ENCODE measurements at regions not wholly inside any gene's neighbourhood (a gene's known extent, or its start where the extent isn't known, plus 50 kb on each side); places are given as distances from the start of the nearest gene placed in this dataset.

DNA sequence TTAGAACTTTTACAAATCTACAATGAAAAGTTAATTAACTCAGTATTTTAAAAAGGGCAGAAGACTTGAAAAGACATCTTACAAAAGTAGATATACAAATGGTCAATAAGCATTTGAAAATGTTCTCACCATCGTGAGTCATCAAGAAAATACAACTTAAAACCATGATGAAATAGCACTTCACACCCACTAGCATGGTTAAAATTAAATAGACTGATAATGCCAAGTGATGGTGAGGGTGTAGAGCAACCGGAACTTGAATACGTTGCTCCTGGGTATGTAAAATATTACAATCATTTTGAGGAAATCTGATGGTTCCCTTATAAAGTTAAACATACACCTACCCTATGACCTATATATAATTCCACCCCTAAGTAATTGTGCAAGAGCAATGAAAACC is 319.8 kb upstream of the UMPS start:
- CTCF ChIA-PET (ENCODE audit: low intra/inter-chr PET ratio, low total read pairs): no interaction called here

DNA sequence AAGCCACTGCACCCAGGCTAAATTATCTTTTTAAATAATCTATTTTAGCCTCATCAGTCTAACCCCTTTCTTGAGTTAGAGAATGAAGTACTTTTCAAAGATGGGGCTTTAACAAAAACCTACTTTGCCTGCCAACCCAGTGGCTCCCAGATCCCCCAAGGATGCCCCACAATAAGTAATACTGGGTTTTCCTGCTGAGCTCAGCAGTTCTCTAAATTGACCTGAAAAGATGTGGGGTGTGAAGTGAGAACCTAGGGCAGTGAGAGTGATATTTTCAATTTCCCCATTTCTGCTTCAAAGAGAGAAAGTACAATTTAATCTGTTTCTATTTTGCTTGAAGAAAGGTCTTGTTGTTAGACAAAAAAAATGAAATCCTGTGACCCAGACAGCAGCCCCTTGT is 318.5 kb upstream of the UMPS start:
- intact Hi-C loops (cut with micrococcal nuclease; ENCODE audit: unreplicated experiment) (no loop called here), in situ Hi-C loops (cut with HindIII; ENCODE audit: extremely low pct_ligation_motif_present, low pct_unique_long_range_greater_than_20kb) (no loop called here)
- BruUV-seq (replicated peaks): no TSS peak
- Histone ChIP-seq H3K9me3 (ENCODE audit: low read length) (no peaks in the 10 kb centered on the region), H3K4me2 (ENCODE audit: low read depth, low read length) (no peak overlapping the region), H3K27ac (ENCODE audit: extremely low read length, insufficient read depth, low read length) (no peak overlapping the region), H4K20me1 (ENCODE audit: insufficient read depth, low read length) (no peaks in the 10 kb centered on the region), H3K9ac (ENCODE audit: insufficient read depth, low read depth, low read length) (no peak overlapping the region), H3K4me1 (ENCODE audit: insufficient read depth, low read length) (no peaks in the 10 kb centered on the region), H3K27me3 (ENCODE audit: control insufficient read depth in 1 of 2, insufficient read depth in 2 of 2, low read length in 2 of 2) (peaks cover 1 to 6% of the 10 kb centered on the region in 2 experiments; a peak in 3 of 5 replicates), H3K4me3 (replicated peaks in 1 of 3; ENCODE audit: insufficient read depth in 1 of 3, low read depth in 2 of 3, low read length in 3 of 3) (no peak overlapping the region), H3K79me2 (ENCODE audit: insufficient read depth, low read length) (no peaks in the 10 kb centered on the region), H2AFZ (ENCODE audit: low read length) (no peak overlapping the region), H3K36me3 (replicated peaks in 1 of 2; ENCODE audit: control insufficient read depth in 1 of 2, insufficient read depth in 2 of 2, low read length in 2 of 2) (no peaks in the 10 kb centered on the region)
- ChIA-PET POLR2A (no interaction called here), CTCF (ENCODE audit: low intra/inter-chr PET ratio, low total read pairs) (no interaction called here)
- DNase-seq (ENCODE audit: low spot score): no peak
- ATAC-seq: no peak
- TF ChIP-seq MAFF (IDR thresholded peaks at IDR 0.05; ENCODE audit: low read depth, low read length) (peak; percentile 89), ZNF138 (CRISPR knock-in tag; IDR thresholded peaks at IDR 0.05; ENCODE audit: low read depth) (no peak), KLF12 (CRISPR knock-in tag; IDR thresholded peaks at IDR 0.05; ENCODE audit: borderline replicate concordance) (no peak), ZSCAN20 (CRISPR knock-in tag; IDR thresholded peaks at IDR 0.05; ENCODE audit: borderline replicate concordance) (no peak), MAFK (conservative IDR thresholded peaks at IDR 0.05 in 1 of 2, IDR thresholded peaks at IDR 0.05 in 1 of 2; ENCODE audit: low read length in 2 of 2) (peak; percentile 71 to 93), POLR2AphosphoS2 (IDR thresholded peaks at IDR 0.05; ENCODE audit: low read depth, low read length) (no peak), RFX1 (IDR thresholded peaks at IDR 0.05) (no peak)
- TF ChIP-seq, protein P1, sequence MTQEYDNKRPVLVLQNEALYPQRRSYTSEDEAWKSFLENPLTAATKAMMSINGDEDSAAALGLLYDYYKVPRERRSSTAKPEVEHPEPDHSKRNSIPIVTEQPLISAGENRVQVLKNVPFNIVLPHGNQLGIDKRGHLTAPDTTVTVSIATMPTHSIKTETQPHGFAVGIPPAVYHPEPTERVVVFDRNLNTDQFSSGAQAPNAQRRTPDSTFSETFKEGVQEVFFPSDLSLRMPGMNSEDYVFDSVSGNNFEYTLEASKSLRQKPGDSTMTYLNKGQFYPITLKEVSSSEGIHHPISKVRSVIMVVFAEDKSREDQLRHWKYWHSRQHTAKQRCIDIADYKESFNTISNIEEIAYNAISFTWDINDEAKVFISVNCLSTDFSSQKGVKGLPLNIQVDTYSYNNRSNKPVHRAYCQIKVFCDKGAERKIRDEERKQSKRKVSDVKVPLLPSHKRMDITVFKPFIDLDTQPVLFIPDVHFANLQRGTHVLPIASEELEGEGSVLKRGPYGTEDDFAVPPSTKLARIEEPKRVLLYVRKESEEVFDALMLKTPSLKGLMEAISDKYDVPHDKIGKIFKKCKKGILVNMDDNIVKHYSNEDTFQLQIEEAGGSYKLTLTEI (CRISPR knock-in tag; conservative IDR thresholded peaks at IDR 0.05): no peak
- FAIRE-seq: no peak

More for the DNA sequence above, 319.8 kb upstream of the UMPS start:
- H2AFZ ChIP-seq (ENCODE audit: low read length): no peak overlapping the region
- no peak overlapping the region for H3K4me2 ChIP-seq (ENCODE audit: low read depth, low read length)
- H3K36me3 ChIP-seq (replicated peaks in 1 of 2; ENCODE audit: control insufficient read depth in 1 of 2, insufficient read depth in 2 of 2, low read length in 2 of 2): no peaks in the 10 kb centered on the region
- FAIRE-seq: no peak
- no peaks in the 10 kb centered on the region for H4K20me1 ChIP-seq (ENCODE audit: insufficient read depth, low read length)
- BruUV-seq (replicated peaks): no TSS peak
- no peak for ATAC-seq
- H3K9ac ChIP-seq (ENCODE audit: insufficient read depth, low read depth, low read length): no peak overlapping the region
- no peak for DNase-seq (ENCODE audit: low spot score)
- TF ChIP-seq, protein P2, sequence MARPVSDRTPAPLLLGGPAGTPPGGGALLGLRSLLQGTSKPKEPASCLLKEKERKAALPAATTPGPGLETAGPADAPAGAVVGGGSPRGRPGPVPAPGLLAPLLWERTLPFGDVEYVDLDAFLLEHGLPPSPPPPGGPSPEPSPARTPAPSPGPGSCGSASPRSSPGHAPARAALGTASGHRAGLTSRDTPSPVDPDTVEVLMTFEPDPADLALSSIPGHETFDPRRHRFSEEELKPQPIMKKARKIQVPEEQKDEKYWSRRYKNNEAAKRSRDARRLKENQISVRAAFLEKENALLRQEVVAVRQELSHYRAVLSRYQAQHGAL (CRISPR knock-in tag; IDR thresholded peaks at IDR 0.05; ENCODE audit: not compliant biosample characterization): no peak
- TF ChIP-seq ATF7 (IDR thresholded peaks at IDR 0.05): 0 out of 2 replicates have a peak, but pooled peaks have one; percentile 11
- TF ChIP-seq ATF7 (CRISPR knock-in tag; IDR thresholded peaks at IDR 0.05): no peak
- TF ChIP-seq, protein P3, sequence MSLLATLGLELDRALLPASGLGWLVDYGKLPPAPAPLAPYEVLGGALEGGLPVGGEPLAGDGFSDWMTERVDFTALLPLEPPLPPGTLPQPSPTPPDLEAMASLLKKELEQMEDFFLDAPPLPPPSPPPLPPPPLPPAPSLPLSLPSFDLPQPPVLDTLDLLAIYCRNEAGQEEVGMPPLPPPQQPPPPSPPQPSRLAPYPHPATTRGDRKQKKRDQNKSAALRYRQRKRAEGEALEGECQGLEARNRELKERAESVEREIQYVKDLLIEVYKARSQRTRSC (CRISPR knock-in tag; IDR thresholded peaks at IDR 0.05; ENCODE audit: low read depth): no peak
- no peak overlapping the region for H3K27ac ChIP-seq (ENCODE audit: extremely low read length, insufficient read depth, low read length)
- POLR2A ChIA-PET: no interaction called here
- intact Hi-C loops (cut with micrococcal nuclease; ENCODE audit: unreplicated experiment): no loop called here
- H3K79me2 ChIP-seq (ENCODE audit: insufficient read depth, low read length): no peaks in the 10 kb centered on the region
- peaks cover 0 to 6% of the 10 kb centered on the region in 2 experiments; a peak in 2 of 5 replicates for H3K27me3 ChIP-seq (ENCODE audit: control insufficient read depth in 1 of 2, insufficient read depth in 2 of 2, low read length in 2 of 2)
- 33% methylated on average over 3 of the region's 3 CpGs for WGBS (ENCODE audit: low lambda C conversion rate)
- in situ Hi-C loops (cut with HindIII; ENCODE audit: extremely low pct_ligation_motif_present, low pct_unique_long_range_greater_than_20kb): no loop called here
- H3K4me1 ChIP-seq (ENCODE audit: insufficient read depth, low read length): no peaks in the 10 kb centered on the region
- H3K9me3 ChIP-seq (ENCODE audit: low read length): no peaks in the 10 kb centered on the region
- no peak overlapping the region for H3K4me3 ChIP-seq (replicated peaks in 1 of 3; ENCODE audit: insufficient read depth in 1 of 3, low read depth in 2 of 3, low read length in 3 of 3)

Measured in HepG2 (cell line).